NCI-H524 treated with DMSO at 0.1 percent for 48 hours (cell line): ENCODE measurements at regions not wholly inside any gene's neighbourhood (a gene's known extent, or its start where the extent isn't known, plus 50 kb on each side); places are given as distances from the start of the nearest gene placed in this dataset.
"Not testable (repeated sequence)": the region's sequence is repeated elsewhere in the genome, so short reads cannot be mapped to it uniquely, and the experiment has no call there.

ENCODE experiments used
- DNase-seq: peaks from one replicate; lab custom pipeline; 2025; lab: John Stamatoyannopoulos, UW

DNA sequence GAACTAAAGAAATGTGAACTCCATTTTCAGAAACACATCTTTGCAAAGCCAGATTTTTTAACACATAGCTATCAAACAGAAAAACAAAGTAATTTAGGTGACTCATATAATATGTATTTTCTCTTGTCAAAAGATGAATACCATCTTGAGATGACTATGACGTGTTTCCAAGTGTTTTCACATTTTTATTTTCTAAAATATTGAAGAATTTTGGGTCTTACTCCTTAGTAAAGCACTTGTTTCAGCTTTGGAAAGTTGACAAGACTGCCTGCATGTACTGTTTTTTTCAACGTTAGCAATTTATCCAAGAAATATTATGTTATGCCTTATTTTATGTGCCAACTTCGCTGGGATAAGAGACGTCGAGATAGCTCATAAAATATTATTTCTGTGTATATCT, 733.9 kb upstream of the EPHA5 start:
- DNase-seq = no peak

DNA sequence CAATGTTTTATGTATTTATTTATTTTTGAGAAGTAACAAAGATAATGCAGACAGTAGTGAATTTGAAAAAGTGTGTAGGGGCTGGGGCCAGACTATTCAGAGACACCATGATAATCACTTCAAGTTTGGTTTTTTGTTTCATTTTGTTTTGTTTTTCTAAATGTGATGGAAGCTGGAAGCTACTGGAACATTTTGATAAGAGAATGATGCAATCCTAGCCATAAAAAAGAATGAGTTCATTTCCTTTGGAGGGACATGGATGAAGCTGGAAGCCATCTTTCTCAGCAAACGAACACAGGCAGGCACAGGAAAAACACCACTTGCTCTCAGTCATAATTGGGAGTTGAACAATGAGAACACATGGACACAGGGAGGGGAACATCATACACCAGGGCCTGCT, 706.6 kb upstream of the EPHA5 start:
- DNase-seq = no peak

DNA sequence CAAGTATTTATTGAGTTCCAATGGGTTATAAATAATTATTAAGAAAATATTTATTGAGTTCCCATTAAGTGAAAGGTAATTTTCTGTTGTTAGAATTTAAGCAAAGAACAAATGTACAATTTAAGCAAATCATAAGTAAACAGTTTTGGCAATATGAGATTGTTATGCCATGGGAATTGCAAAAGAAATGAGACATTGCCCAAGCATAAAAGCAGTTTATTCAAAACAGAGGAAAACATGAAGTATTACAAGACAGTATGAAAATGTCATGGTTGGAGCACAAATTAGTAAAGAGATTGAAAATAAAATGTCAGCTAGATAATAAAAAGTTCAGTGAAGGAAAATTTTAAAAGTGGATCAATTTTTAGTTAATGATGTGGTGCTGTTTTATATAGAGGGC, 706.1 kb upstream of the EPHA5 start:
- no peak for DNase-seq

DNA sequence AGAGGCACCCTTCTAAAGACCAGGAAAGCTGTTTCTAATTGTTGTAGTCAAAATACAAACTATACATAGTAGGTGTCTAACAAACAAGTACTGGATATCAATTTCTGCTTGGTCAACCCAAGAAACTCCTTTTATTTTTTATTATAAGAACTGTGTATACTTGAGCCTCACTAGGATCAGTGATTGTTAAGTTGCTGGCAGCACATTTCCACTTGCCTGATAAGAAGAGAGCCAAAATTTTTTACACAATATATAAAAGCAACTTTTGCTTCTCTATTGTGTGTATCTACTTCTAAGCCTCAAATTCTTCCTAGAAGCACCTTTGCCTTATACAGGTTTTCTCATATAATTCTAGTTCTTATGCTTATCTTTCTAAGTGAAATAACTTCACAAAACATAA, 703.0 kb upstream of the EPHA5 start:
- no peak for DNase-seq

DNA sequence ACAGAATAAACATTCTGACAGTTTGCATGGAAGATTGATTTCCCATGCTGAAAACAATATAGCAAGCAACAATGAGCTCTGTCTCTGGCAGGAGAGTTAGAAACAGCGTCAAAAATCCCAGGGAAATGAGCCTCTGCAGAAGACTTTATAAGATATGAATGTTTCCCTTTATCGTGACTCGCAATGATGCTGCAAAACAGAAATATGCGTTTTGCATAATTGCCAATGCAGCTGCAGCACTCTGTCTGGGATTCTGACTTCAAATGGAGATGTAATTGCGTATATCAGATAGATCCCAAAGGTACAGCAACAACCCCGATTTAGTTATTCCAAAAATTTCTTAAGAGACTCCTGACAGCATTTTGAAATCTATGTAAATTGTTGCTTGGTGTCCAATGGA, 702.4 kb upstream of the EPHA5 start:
- no peak for DNase-seq

DNA sequence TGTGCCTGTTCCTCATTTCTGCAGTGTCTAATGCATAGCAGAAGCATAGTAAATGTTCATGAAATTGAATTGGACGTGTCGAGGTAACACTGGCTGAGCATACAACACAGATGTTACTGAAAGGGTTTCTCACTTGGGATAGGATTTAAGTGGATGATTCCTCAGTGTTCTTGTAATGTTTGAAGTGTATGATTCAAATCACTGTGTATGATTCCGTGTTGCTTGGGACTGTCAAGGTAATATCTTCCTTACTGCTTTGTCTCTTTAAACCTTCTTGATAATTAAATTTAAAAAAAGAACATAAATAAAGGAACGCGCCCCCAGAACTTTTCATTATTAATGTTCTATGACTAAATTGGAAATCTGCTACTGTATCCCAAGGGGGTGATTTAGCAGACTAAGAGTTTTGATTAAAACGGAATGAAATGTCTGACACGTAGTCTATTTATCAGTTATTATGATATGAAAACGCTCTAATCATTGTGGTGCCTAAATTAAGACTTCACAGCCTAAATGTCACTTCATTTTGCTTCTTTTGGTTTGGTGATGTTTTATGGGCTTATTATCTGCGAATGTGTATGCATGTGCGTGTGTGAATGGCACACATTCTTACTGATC, 696.9 kb upstream of the EPHA5 start:
- no peak for DNase-seq

DNA sequence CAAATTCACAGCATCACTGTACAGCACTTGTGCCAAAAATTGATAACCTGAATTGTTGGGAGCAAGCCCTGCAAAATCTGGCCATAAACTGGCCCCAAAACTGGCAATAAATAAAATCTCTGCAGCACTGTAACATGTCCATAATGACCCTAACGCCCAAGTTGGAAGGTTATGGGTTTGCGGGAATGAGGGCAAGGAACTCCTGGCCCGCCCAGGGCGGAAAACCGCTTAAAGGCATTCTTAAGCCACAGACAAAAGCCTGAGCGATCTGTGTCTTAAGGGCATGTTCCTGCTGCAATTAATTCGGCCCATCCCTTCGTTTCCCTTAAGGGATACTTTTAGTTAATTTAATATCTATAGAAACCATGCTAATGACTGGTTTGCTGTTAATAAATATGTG, 690.1 kb upstream of the EPHA5 start:
- DNase-seq = not testable (repeated sequence)

DNA sequence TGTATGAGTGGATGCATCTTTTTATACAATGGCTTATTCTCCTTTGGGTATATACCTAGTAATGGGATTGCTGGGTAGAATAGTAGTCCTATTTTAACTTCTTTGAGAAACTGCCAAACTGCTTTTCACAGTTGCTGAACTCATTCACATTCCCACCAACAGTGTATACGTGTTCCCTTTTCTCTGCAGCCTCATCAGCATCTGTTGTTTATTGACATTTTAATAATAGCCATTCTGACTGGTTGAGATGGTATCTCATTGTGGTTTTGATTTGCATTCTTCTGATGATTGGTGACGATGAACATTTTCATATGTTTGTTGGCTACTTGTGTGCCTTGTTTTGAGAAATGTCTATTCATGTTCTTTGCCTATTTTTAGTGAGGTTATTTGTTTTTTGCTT, 687.0 kb upstream of the EPHA5 start:
- no peak for DNase-seq

DNA sequence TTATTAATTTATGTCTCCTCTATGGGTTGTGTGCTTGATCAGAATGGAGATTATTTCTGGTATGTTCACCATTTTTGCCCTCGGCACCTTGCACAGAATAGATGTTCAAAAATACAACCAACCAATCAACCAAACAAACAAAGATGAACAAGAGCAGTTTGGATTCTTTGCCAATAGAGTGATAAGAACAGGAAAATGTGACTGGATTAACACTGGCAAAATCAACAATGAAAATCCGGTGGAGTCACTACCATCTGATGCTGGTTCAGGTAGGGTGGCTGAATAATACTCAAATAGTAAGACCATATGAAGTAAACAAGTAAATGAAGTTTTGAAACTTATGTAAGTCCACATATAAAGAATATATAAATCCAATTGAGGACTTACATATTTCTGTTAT, 685.0 kb upstream of the EPHA5 start:
- DNase-seq = no peak

DNA sequence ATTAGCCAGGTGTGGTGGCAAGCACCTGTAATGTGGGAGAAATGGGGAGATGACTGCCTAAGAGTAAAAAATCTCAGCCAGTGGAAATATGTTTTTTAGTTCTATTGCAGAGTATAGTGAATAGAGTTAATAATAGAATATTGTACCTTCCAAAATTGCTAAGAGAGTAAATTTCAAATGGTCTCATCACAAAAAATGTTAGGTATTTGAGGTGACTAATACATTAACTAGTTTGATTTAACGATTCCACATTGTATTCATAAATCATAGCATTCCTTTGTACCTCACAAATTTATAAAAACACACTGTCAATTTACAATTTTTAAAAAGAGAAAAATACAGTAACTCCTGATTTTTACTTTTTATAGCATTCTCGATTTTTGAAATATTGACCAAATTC, 681.5 kb upstream of the EPHA5 start:
- no peak for DNase-seq

DNA sequence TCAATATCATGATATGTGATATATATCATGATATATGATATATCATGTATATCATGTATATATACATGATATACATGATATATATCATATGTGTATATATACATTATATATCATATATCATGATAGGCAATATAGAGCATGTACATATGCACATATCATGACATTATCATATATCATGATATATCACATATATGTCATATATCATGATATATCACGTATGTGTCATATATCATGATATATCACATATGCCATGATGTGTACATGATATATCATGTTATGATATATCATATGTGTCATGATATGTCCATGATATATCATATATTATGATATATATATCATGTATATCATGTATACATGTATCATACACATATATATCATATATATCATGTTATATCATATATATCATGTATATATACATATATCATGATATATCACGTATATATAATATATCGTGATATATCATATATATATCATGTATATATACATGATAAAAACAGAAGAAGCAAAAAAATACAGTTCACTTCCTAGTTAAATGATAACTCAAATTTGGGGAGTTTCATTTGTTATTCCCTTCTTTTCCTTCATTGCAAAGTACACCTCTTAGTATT, 670.1 kb upstream of the EPHA5 start:
- DNase-seq = no peak

DNA sequence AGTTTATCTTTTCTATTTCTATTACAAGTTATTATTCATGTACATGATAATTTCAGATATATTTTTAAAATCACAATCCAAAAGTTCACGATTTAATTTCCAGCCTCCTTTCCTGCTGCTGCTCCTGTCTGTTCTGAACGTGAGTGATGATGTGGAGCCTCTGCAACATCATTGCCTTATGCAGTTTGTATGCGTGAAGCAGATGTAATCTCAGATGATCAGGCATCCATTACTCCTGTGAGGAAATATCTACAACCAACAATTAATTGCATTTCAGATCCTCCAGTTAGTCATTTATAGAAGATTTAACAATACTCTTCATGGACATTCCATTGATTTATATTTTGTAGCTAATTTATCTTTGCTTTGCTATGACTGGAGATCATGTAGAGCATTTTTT, 668.7 kb upstream of the EPHA5 start:
- no peak for DNase-seq

DNA sequence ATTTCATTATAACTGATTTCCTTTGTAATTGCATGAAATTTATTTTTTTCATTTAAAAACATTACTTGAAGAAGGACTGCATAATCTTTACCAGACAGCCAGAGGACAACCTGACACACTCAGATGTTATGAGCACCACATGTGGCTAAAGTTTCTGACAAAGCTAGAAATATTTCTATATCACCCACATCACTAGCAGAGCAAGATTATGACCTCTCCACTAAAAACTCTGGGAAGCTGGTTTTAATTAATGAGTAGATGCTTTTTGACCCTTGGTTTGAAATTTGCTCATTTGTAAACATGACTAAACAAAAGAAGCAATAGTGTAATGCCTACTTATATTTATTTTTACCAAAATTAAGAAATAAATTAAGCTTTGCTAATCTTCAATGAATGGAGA, 661.5 kb upstream of the EPHA5 start:
- no peak for DNase-seq

DNA sequence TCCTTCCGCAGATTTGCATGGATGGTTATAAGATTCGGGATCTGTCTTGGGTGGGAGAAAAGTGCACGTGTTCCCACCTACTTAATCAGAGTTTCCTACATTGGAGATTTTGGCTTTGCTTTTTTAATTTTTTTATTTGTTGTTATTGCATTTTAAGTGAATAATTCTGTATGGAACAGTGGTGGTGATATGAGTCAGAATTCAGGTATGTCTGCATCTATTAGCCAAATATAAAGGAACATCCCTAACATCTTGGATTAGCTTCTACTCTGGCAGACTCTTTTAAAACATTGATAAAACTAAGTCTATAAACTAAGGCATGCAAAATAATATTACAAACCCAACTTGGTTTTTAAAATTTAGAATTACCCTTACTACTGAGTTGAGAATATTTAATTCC, 659.8 kb upstream of the EPHA5 start:
- DNase-seq = no peak

DNA sequence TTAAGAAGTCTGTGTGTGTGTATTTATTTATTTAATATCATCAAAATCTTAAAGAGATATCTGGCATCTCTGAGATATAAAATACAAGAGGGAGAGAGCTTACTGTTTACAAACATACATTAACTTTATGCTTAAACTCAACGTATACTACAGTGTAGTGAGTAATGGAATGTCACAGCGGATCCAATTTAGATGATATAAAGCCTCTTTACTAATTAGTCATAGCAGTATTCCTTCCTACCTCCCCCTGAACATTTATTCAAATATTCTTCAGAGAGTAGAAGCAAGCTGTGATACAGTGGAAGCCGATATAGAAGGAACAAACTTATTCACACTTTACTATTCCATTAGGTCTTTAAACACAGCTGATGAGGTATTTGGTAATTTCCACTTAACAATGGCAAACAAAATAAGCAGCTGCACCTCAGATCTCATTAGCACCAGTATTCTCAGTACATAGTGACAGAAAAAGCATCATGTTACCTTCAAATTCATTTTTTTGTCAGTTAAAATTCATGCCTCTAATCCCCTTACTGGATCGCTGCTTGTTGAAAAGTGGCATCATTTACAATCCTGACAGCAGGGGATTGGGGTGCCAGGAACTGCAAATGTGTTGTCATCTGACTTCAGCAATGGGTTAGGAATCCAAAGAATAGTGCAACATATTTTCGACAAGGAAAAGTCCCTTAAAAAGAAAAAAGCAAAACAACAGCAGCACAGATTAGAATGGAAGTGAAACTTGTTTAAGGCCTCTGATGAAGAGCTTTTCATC, 658.7 kb upstream of the EPHA5 start:
- peak; percentile 88 for DNase-seq

DNA sequence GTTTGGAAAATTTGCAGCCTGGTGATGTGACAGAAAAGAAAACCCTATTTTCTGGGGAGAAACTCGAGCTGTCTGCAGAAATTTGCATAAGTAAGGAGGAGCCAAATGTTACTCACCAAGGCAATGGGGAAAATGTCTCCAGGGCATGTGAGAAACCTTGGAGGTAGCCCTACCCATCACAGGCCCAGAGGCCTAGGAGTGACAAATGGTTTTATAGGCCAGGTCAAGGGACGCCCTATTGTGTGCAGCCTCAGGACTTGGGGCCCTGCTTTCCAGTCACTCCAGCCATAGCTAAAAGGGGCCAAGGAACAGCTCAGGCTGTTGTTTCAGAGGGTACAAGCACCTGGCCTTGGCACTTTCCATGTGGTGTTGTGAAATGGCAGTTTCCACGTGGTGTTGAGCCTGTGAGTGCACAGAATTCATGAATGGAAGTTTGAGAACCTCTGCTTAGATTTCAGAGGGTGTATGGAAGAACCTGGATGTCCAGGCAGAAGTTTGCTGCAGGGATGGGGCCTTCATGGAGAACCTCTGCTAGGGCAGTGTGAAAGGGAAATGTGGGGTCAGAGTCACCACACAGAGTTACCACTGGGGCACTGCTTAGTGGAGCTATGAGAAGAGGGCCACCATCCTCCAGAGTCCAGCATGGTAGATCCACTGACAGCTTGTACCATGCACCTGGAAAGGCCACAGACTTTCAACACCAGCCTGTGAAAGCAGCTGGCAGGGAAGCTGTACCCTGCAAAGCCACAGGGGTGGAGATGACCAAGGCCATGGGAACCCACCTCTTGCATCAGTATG, 637.6 kb upstream of the EPHA5 start:
- DNase-seq = no peak

DNA sequence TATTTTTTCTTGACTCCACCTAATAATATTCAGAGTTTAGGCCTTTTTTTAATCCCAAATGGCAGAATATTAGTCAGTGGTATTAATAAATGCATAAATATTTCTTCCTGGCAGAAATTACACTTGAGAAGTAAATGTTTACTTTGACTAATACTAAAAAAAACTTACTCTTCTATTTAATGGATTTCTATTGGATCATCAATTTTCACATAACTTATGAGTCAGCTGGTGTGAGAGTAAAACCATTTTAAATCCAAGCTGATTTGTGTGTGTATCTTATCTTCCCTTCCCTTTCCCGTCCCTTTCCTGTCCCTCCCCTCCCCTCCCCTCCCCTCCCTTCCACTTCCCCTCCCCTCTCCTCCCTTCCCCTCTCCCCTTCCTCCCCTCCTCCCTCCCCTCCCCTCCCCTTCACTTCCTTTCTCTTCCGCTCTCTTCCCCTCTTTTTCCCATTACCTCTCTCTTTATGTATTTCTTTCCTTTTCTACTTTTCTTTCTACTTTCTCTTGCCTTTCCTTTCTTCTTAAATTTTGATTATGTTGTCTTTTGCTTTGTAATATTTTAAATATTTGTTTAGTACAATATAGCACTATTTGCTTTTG, 630.1 kb upstream of the EPHA5 start:
- DNase-seq = no peak

DNA sequence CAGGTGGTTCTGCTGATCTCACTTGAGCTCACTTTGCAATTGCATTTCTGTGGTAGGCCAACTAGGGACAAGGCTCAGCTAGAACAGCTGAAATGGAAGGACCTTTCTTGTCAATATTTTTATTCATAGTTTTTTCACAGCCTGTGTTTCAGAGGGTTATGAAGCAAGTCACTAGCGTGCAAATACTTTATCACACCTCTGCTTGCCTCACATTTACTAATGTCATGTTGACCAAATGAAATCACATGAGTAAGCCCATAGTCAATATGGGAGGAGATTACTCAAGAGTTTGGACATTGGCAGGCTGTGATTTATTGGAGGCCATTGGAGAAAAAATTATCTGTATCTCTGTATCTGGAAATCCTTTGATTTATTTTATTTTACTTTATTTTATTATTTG, 628.3 kb upstream of the EPHA5 start:
- no peak for DNase-seq

DNA sequence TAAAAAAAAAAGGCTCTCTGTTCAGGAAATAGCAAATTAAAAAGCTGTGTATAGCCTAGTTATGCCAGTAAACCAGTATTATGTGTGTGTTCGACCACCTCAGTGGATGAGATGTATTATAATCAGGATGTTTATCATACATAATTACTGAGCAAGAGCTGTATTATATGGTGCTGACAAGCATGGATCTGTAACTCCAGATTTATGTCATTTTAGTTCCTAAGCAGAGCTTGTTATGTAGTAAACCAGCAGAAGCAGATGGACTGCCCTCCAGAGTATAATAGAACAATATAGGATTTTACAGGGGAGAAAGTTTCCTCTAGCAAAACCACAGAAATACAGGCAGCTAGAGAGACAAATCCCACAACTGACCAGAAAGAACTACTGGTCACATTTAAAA, 627.4 kb upstream of the EPHA5 start:
- DNase-seq = no peak

DNA sequence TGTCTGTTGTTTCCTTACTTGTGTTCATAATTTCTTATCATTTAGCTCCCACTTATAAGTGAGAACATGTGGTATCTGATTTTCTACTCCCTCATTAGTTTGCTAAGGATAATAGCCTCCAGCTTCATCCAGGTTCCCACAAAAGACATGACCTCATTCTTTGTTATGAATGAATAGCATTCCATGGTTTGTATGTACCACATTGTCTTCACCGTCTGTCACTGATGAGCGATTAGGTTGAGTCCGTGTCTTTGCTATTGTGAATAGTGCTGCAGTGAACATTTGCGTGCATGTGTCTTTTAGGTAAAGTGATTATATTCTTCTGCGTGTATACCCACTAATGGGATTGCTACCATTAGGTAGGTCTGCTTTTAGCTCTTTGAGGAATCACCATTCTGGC, 624.3 kb upstream of the EPHA5 start:
- DNase-seq = no peak

DNA sequence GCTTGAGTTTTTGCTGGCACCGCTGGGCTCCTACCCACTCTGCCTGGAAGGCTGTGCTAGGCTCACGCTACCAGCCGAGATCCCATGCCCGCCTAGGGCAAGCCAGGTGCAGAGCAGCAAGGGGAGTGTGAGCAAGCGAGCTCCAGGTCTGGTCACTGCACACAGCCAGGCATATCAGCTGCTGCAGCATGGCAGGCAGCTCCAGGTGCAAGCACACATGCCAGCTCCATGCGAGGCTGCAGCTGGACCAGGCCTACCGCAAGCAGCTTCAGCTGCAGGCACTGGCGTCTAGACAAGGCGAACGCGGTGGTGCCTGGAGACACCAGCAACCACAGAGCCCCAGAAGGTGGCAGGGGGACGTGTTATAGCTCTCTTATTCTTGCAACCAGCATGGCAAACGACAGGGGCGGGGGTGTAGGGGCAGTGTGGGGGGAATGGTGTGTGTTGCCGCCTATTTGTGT, 614.7 kb upstream of the EPHA5 start:
- DNase-seq = no peak

DNA sequence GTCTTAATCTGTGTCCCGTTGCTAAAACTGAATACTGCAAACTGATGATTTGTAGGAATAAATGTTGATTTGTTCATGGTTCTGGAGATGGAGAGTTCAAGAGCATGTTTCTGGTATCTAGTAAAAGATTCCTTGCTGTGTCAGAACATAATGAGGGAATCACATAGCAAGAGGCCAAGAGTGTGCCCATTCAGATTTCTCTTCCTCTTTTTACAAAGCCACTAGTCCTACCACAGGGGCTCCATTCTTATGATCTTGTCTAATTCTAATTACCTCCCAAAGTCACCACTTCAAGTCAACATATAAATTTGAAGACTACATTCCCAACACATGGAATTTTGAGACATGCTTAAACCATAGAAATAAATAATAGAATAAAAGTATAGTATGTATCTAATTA, 608.8 kb upstream of the EPHA5 start:
- DNase-seq = no peak
